BJ (cell line): ENCODE measurements at regions not wholly inside any gene's neighbourhood (a gene's known extent, or its start where the extent isn't known, plus 50 kb on each side); places are given as distances from the start of the nearest gene placed in this dataset.

ENCODE experiments used
- CTCF ChIA-PET: fragments of 350-600 bp; formaldehyde crosslinking; extraction: SDS; loops from one replicate; lab custom pipeline; 2021; ENCODE audit warnings: antibody characterized with exemption, inconsistent platforms; lab: Yijun Ruan, JAX
- POLR2A ChIA-PET: fragments of 300-600 bp; sonication (Branson Sonifier 250); formaldehyde crosslinking; extraction: SDS; loops from one replicate; lab custom pipeline; 2021; ENCODE audit warnings: antibody characterized with exemption; lab: Charles Lee
- DNase-seq: peaks from one replicate; pipeline ENCODE4 v3.0.0-alpha.2; 2011; ENCODE audit warnings: low read depth
- H3K27me3 ChIP-seq: 2 replicates; pipeline ENCODE4 v1.6.0; 2011; ENCODE audit warnings: low read length; ENCODE audit not compliant: control insufficient read depth, insufficient read depth
- H3K36me3 ChIP-seq: 2 replicates; pipeline ENCODE4 v1.5.1; 2011; ENCODE audit warnings: low read length; ENCODE audit not compliant: control insufficient read depth, insufficient read depth
- H3K4me3 ChIP-seq: 2 replicates; pipeline ENCODE4 v1.5.1; 2011; ENCODE audit warnings: low read depth, mild to moderate bottlenecking, control low read depth, low read length
- CTCF ChIP-seq: IDR thresholded peaks from 2 replicates; pipeline ENCODE4 v1.5.1; 2011; ENCODE audit warnings: low read depth, mild to moderate bottlenecking, control low read depth, inconsistent platforms, low read length, moderate library complexity; ENCODE audit not compliant: insufficient read depth

- no peak for TF ChIP-seq CTCF
- H3K4me3 ChIP-seq = no peak overlapping the region
- H3K36me3 ChIP-seq = no peaks in the 10 kb centered on the region
- H3K27me3 ChIP-seq = no peaks in the 10 kb centered on the region
- no peak for DNase-seq
- ChIA-PET POLR2A (no interaction called here), CTCF (no interaction called here)
Measured at GRCh38 chr2:82875858-82876257, 1583.2 kb downstream of the SUCLG1 start.

- Histone ChIP-seq H3K4me3 (no peak overlapping the region), H3K36me3 (no peaks in the 10 kb centered on the region), H3K27me3 (no peaks in the 10 kb centered on the region)
- ChIA-PET CTCF (no interaction called here), POLR2A (no interaction called here)
- TF ChIP-seq CTCF = no peak
- no peak for DNase-seq
Measured at GRCh38 chr2:82857967-82858366, 1601.1 kb downstream of the SUCLG1 start.

- CTCF ChIA-PET = no interaction called here
- no peak for DNase-seq
- Histone ChIP-seq H3K36me3 (no peaks in the 10 kb centered on the region), H3K27me3 (no peaks in the 10 kb centered on the region), H3K4me3 (no peak overlapping the region)
- TF ChIP-seq CTCF = no peak
- POLR2A ChIA-PET = no interaction called here
Measured at GRCh38 chr2:82853299-82853698, 1605.8 kb downstream of the SUCLG1 start.

GRCh38 chr2:82852787-82853186 is 1606.3 kb downstream of the SUCLG1 start:
- no peak for DNase-seq
- H3K27me3 ChIP-seq = no peaks in the 10 kb centered on the region
- H3K36me3 ChIP-seq = no peaks in the 10 kb centered on the region
- ChIA-PET CTCF (no interaction called here), POLR2A (no interaction called here)
- H3K4me3 ChIP-seq = no peak overlapping the region
- TF ChIP-seq CTCF = no peak

GRCh38 chr2:82848285-82848684 is 1610.8 kb downstream of the SUCLG1 start:
- no peak for TF ChIP-seq CTCF
- no peaks in the 10 kb centered on the region for H3K36me3 ChIP-seq
- H3K4me3 ChIP-seq = no peak overlapping the region
- no peak for DNase-seq
- CTCF ChIA-PET = no interaction called here
- POLR2A ChIA-PET = no interaction called here
- H3K27me3 ChIP-seq = no peaks in the 10 kb centered on the region
